ENCODE measurements at regions not wholly inside any gene's neighbourhood (a gene's known extent, or its start where the extent isn't known, plus 50 kb on each side); places are given as distances from the start of the nearest gene placed in this dataset.

DNA sequence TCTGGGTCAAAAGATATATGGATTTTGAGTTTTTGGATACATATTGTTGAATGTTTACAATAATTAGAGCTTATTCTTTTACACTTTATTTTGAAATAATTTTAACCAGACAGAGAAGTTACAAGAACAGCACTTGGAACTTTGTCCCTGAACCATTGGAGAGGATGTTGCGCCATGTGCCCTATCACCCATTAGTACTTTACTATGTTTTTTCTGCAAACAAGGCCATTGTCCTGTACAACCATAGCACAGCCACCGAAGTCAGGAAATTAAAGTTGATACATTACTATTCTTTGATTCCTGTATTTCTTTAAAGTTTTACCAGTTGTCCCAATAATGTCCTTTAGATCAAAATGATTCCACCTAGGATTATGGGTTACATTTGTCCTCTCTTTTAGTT lies 188.8 kb downstream of the ACKR3 start:
- H3K4me3 ChIP-seq, result no peak overlapping the region
- H3K36me3 ChIP-seq, result no peaks in the 10 kb centered on the region
- no peak overlapping the region for H3K27ac ChIP-seq
- no peaks in the 10 kb centered on the region for H3K27me3 ChIP-seq
- intact Hi-C loops (cut with DNase I), result no loop called here
- no peaks in the 10 kb centered on the region for H3K9me3 ChIP-seq
- no peak for TF ChIP-seq POLR2A (IDR thresholded peaks at IDR 0.05)
- no peak for TF ChIP-seq EP300 (IDR thresholded peaks at IDR 0.05)
- WGBS, 3 donors, result 90 to 95% (median 94%) methylated on average over 2 of the region's 2 CpGs
- no peaks in the 10 kb centered on the region for H3K4me1 ChIP-seq (ENCODE audit: insufficient read depth)
- no peak for DNase-seq

DNA sequence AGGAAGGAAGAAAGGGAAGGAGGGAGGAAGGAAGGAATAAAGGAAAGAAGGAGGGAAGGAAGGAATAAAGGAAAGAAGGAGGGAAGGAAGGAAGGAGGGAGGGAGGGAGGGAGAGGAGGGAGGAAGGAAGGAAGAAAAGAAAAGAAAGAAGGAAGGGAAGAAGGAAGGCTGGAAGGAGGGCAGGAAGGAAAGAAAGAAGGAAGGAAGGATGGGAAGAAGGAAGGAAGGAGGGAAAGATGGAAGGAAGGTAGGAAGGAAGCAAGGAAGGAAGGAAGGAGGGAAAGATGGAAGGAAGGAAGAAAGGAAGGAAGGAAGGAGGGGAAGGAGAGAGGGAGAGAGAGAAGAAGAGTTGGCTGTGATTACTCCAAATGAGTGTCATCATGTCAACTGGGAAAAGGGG lies 190.6 kb downstream of the ACKR3 start:
- Histone ChIP-seq H3K27me3 (no peaks in the 10 kb centered on the region), H3K9me3 (no peaks in the 10 kb centered on the region), H3K27ac (no peak overlapping the region), H3K4me3 (no peak overlapping the region), H3K4me1 (ENCODE audit: insufficient read depth) (no peaks in the 10 kb centered on the region), H3K36me3 (no peaks in the 10 kb centered on the region)
- no peak for DNase-seq
- TF ChIP-seq CTCF (IDR thresholded peaks at IDR 0.05), result no peak
- no peak for TF ChIP-seq EP300 (IDR thresholded peaks at IDR 0.05)
- no peak for TF ChIP-seq POLR2A (IDR thresholded peaks at IDR 0.05)
- intact Hi-C loops (cut with DNase I), result no loop called here

DNA sequence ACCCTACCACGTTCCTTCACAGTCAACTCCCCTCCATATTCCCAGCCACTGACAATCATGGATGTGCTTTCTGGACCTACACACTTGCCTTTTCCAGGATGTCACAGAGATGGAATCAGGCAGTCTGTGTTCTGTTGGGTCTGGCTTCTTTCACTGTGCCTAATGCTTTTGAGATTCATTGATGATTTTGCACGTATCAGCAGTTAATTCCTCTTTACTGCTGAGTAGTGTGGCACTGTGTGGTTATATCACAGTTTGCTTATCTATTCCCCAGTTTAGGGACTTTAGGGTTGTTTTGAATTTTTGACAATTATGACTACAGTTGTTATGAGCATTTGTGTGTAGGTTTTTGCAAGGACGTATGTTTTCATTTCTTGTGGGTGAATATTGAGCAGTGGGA lies 191.7 kb downstream of the ACKR3 start:
- Histone ChIP-seq H3K4me1 (ENCODE audit: insufficient read depth) (no peaks in the 10 kb centered on the region), H3K27ac (no peak overlapping the region), H3K9me3 (no peaks in the 10 kb centered on the region), H3K36me3 (no peaks in the 10 kb centered on the region), H3K4me3 (no peak overlapping the region), H3K27me3 (no peaks in the 10 kb centered on the region)
- TF ChIP-seq POLR2A (IDR thresholded peaks at IDR 0.05) (no peak), CTCF (IDR thresholded peaks at IDR 0.05) (no peak), EP300 (IDR thresholded peaks at IDR 0.05) (no peak)
- intact Hi-C loops (cut with DNase I), result no loop called here
- DNase-seq, result no peak
- WGBS, 3 donors, result 87 to 96% (median 88%) methylated on average over 3 of the region's 3 CpGs

DNA sequence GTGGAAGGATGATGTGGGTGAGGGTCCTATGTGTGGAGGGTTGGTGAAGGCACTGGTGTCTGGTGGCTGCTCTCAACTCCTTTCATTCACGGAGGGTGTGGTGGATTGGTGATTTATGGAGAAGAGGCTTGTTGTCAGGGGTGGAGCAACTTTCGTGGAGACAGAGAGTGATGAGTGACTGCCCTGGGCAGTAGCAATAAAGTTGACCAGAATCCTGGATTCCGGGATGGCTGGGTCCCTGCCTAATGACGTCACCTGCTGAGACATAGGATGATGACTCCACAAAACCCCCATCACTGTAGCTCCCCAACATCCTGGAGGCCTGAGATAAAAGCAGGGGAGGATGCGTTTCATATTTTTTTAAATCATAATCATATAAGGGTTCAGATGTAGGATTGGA lies 193.0 kb downstream of the ACKR3 start:
- DNase-seq, result no peak
- Histone ChIP-seq H3K9me3 (no peaks in the 10 kb centered on the region), H3K4me1 (ENCODE audit: insufficient read depth) (no peaks in the 10 kb centered on the region), H3K27ac (no peak overlapping the region), H3K4me3 (no peak overlapping the region), H3K27me3 (no peaks in the 10 kb centered on the region), H3K36me3 (no peaks in the 10 kb centered on the region)
- TF ChIP-seq POLR2A (IDR thresholded peaks at IDR 0.05) (no peak), CTCF (IDR thresholded peaks at IDR 0.05) (no peak)
- intact Hi-C loops (cut with DNase I), result no loop called here
- WGBS, 3 donors, result 84 to 89% (median 86%) methylated on average over 5 of the region's 5 CpGs

- intact Hi-C loops (cut with DNase I), result no loop called here
- 87 to 91% (median 90%) methylated on average over 6 of the region's 6 CpGs for WGBS, 3 donors
- DNase-seq, result no peak
Measured at GRCh38 chr2:236763857-236764256, 194.2 kb downstream of the ACKR3 start.

More at GRCh38 chr2:236763857-236764256, 194.2 kb downstream of the ACKR3 start:
- Histone ChIP-seq H3K27me3 (no peaks in the 10 kb centered on the region), H3K9me3 (no peaks in the 10 kb centered on the region), H3K4me1 (ENCODE audit: insufficient read depth) (peaks cover 2% of the 10 kb centered on the region), H3K4me3 (no peak overlapping the region), H3K27ac (no peak overlapping the region), H3K36me3 (no peaks in the 10 kb centered on the region)
- TF ChIP-seq EP300 (IDR thresholded peaks at IDR 0.05), result no peak
- TF ChIP-seq POLR2A (IDR thresholded peaks at IDR 0.05), result no peak
- TF ChIP-seq CTCF (IDR thresholded peaks at IDR 0.05), result no peak

All from ovary (tissue), 7 donors.